ENCODE measurements at regions not wholly inside any gene's neighbourhood (a gene's known extent, or its start where the extent isn't known, plus 50 kb on each side); places are given as distances from the start of the nearest gene placed in this dataset.

GRCh38 chr3:65070968-65071367 is 383.2 kb upstream of the ADAMTS9 start:
- TF ChIP-seq EZH2 (IDR thresholded peaks at IDR 0.05) = no peak
- no peak for TF ChIP-seq POLR2AphosphoS5 (IDR thresholded peaks at IDR 0.05; ENCODE audit: low read depth, low read length)
- no peak for TF ChIP-seq MAX (IDR thresholded peaks at IDR 0.05)
- no peak for TF ChIP-seq CTCF (IDR thresholded peaks at IDR 0.05 in 2 of 3, conservative IDR thresholded peaks at IDR 0.05 in 1 of 3; ENCODE audit: borderline replicate concordance in 1 of 3, insufficient read depth in 1 of 3, low read depth in 2 of 3, low read length in 2 of 3)
- TF ChIP-seq EGR1 (IDR thresholded peaks at IDR 0.05; ENCODE audit: low read depth) = no peak
- no peak for TF ChIP-seq POLR2A (IDR thresholded peaks at IDR 0.05; ENCODE audit: borderline replicate concordance, extremely low read depth, insufficient read depth, insufficient read length)
- TF ChIP-seq CEBPB (IDR thresholded peaks at IDR 0.05; ENCODE audit: low read depth) = no peak
- no peak for TF ChIP-seq REST (IDR thresholded peaks at IDR 0.05; ENCODE audit: low read depth)
- TF ChIP-seq RAD21 (IDR thresholded peaks at IDR 0.05; ENCODE audit: low read depth) = no peak
- TF ChIP-seq ZFX (IDR thresholded peaks at IDR 0.05) = no peak
- no peak for TF ChIP-seq SP1 (IDR thresholded peaks at IDR 0.05; ENCODE audit: low read depth)
- no peak for TF ChIP-seq SIN3A (IDR thresholded peaks at IDR 0.05; ENCODE audit: low read depth)
- TF ChIP-seq JUND (IDR thresholded peaks at IDR 0.05) = no peak
- no peak for TF ChIP-seq YY1 (IDR thresholded peaks at IDR 0.05; ENCODE audit: extremely low read depth, insufficient replicate concordance, low read depth, low read length)
